CD4-positive, alpha-beta T cell treated with Interferon gamma for 1 hour (primary cell): ENCODE measurements at regions not wholly inside any gene's neighbourhood (a gene's known extent, or its start where the extent isn't known, plus 50 kb on each side); places are given as distances from the start of the nearest gene placed in this dataset.

Source experiments
- DNase-seq: peaks from one replicate; pipeline ENCODE4 v3.0.0-alpha.2; 2020

- no peak for DNase-seq
Observed at GRCh38 chr2:223414646-223415045, 187.5 kb downstream of the SCG2 start.

- DNase-seq, result no peak
Observed at GRCh38 chr2:223415071-223415470, 187.1 kb downstream of the SCG2 start.

- DNase-seq, result no peak
Observed at GRCh38 chr2:223416815-223417610, 185.1 kb downstream of the SCG2 start.

GRCh38 chr2:223418131-223418530 lies 184.0 kb downstream of the SCG2 start:
- DNase-seq, result no peak

GRCh38 chr2:223418604-223419199 lies 183.5 kb downstream of the SCG2 start:
- DNase-seq, result no peak

- no peak for DNase-seq
Observed at GRCh38 chr2:223420048-223420447, 182.1 kb downstream of the SCG2 start.

GRCh38 chr2:223431479-223431878 lies 170.7 kb downstream of the SCG2 start:
- DNase-seq, result no peak

GRCh38 chr2:223433461-223433860 lies 168.7 kb downstream of the SCG2 start:
- no peak for DNase-seq

- no peak for DNase-seq
Observed at GRCh38 chr2:223437788-223438187, 164.4 kb downstream of the SCG2 start.

- DNase-seq, result no peak
Observed at GRCh38 chr2:223439184-223439583, 163.0 kb downstream of the SCG2 start.

- DNase-seq, result no peak
Observed at GRCh38 chr2:223439786-223440185, 162.4 kb downstream of the SCG2 start.

GRCh38 chr2:223442847-223443246 lies 159.3 kb downstream of the SCG2 start:
- no peak for DNase-seq

- no peak for DNase-seq
Observed at GRCh38 chr2:223450246-223450645, 151.9 kb downstream of the SCG2 start.

GRCh38 chr2:223457301-223457700 lies 144.9 kb downstream of the SCG2 start:
- DNase-seq, result no peak

GRCh38 chr2:223459328-223459939 lies 142.7 kb downstream of the SCG2 start:
- no peak for DNase-seq

- DNase-seq, result no peak
Observed at GRCh38 chr2:223460209-223460608, 142.0 kb downstream of the SCG2 start.

GRCh38 chr2:223460774-223461211 lies 141.4 kb downstream of the SCG2 start:
- DNase-seq, result no peak

GRCh38 chr2:223464071-223464470 lies 138.1 kb downstream of the SCG2 start:
- no peak for DNase-seq

- DNase-seq, result peak; percentile 63
Observed at GRCh38 chr2:223465793-223466192, 136.4 kb downstream of the SCG2 start.

- no peak for DNase-seq
Observed at GRCh38 chr2:223467196-223467595, 135.0 kb downstream of the SCG2 start.

GRCh38 chr2:223469270-223470046 lies 132.7 kb downstream of the SCG2 start:
- no peak for DNase-seq

- DNase-seq, result no peak
Observed at GRCh38 chr2:223470602-223471001, 131.6 kb downstream of the SCG2 start.

- DNase-seq, result no peak
Observed at GRCh38 chr2:223472771-223473170, 129.4 kb downstream of the SCG2 start.
